WI38 (cell line): ENCODE measurements at regions not wholly inside any gene's neighbourhood (a gene's known extent, or its start where the extent isn't known, plus 50 kb on each side); places are given as distances from the start of the nearest gene placed in this dataset.

Experiments
- H3K4me3 ChIP-seq: 2 replicates; pipeline ENCODE4 v1.5.1; 2011; ENCODE audit warnings: low read depth, mild to moderate bottlenecking, control low read depth, low read length
- TF ChIP-seq, protein P1 (sequence below): IDR thresholded peaks from 2 replicates; pipeline ENCODE4 v1.5.1; 2012; ENCODE audit warnings: low read depth, mild to moderate bottlenecking, control low read depth, low read length

DNA sequence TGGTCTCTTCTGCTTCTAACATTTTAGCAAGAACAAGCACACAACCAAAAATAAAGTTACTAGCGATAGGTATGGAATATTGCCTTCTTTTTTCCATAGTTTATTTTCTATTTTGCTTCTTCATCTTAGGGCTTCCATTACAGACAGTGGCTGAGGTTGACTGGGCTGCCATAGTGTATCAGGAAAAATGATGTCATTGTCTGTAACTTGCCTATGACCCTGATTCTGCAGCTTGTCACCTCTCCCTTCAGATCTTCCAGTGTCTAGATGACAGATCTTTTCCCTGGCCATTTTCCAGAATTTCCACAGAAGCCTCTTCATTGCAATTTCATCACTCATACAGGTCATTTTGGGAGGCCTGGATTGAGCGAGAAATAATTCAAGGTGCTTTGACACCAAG, 308.5 kb downstream of the EPHA4 start:
- TF ChIP-seq, protein P1, sequence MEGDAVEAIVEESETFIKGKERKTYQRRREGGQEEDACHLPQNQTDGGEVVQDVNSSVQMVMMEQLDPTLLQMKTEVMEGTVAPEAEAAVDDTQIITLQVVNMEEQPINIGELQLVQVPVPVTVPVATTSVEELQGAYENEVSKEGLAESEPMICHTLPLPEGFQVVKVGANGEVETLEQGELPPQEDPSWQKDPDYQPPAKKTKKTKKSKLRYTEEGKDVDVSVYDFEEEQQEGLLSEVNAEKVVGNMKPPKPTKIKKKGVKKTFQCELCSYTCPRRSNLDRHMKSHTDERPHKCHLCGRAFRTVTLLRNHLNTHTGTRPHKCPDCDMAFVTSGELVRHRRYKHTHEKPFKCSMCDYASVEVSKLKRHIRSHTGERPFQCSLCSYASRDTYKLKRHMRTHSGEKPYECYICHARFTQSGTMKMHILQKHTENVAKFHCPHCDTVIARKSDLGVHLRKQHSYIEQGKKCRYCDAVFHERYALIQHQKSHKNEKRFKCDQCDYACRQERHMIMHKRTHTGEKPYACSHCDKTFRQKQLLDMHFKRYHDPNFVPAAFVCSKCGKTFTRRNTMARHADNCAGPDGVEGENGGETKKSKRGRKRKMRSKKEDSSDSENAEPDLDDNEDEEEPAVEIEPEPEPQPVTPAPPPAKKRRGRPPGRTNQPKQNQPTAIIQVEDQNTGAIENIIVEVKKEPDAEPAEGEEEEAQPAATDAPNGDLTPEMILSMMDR = no peak
- H3K4me3 ChIP-seq = no peak overlapping the region

DNA sequence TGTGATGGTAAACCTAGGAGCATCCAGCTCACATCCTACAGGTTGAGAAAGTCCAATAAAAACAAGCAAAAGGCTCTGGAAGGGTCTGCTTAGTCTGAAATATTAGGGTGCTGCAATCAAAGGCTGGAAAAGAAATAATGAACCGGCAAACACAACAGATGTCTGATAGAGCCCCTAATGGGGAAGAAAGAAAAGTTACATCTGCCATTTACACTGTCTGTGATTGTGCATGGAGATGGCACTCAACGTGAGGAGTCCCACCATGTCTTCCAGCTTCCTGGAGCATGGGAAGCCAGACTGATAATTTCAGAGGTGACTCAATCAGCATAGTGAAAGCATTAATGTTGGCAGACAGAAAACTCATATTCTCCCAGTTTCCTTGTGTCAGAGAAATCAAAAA, 307.8 kb downstream of the EPHA4 start:
- no peak overlapping the region for H3K4me3 ChIP-seq
- TF ChIP-seq, protein P1 = no peak

DNA sequence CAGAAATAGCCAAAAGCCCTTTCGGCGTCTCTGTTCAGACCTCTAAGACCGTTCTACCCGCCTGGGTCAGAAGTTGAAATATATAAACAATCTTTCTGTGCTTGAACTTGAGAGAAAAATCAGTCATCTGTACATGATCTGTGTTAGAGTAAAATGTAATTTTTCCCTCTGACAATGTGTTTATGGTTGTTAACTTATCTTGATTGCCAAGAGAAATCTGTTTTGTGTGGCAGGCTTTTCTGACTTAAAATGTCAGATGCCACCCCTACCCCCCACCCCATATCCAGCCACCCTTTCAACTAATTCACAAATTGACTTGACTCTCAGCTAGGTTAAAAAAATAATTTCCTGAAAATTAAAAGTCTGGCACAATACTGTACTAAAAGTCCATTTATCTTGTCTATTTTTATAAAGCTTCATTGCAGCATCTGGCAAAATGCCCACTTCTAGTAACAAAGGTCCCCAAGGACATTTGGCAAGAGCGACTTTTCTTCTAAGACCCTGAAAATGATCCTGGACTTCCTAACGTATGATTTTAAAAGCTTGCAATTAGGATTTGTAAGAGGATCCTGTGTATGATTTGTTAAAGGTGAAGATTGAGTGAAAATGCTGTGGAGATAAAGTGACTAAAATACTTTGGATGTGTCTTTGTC, 304.2 kb downstream of the EPHA4 start:
- no peak overlapping the region for H3K4me3 ChIP-seq
- TF ChIP-seq, protein P1 = no peak

DNA sequence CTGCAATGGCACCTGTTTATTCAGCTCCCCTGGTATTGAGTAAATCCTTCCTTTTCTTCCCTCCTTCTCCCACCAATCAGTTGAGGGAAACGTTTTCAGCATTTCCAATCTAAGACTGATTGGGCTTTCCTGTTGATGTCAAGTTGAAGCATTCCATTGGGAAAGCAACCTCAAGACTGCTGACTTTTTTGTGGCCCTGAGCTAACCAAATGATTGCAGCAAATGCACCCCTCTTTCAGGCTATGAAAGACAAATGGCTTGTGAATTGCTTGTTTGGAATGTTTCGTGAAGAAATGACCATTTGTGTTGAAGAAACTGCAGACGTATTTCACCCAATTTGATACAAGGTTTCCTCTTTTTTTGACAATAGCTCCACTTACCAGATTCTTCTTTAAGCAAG, 303.5 kb downstream of the EPHA4 start:
- H3K4me3 ChIP-seq = no peak overlapping the region
- TF ChIP-seq, protein P1 = no peak

DNA sequence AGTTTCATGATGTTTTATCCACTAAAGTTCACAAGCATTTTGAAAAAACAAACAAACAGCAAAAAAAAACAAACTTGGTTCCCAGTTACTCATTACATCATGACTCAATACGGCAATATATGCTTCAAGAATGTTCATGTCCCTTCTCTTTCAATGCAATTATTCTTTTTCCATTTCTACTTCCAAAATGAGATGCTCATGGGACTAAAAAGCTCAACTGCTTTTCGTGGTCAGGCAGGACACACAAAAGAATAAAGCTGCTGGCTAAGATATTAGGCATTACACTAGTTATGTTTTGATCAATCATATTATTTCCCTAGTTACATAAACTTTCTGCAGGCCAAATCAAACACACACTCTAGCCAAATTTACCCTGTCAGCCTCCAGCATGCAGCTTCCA, 301.3 kb downstream of the EPHA4 start:
- H3K4me3 ChIP-seq = no peak overlapping the region
- TF ChIP-seq, protein P1 = no peak

DNA sequence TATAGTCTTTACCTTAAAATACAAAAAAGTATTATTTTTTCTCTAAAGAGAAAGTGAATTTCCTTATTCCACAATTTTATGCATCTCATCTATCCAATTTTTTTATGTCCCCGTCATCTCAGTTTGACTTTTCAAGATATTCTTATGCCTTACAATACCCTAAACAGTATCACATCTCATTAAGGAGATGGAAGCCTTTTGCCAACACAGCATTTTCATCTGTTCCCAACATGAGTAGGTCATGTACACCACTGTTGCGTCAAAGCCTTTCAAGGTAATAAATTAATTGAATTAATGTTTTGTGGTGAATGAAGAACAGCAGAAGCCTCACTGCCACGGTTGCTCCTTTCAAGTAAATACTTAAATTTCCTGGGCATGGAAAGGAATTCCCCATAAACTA, 299.4 kb downstream of the EPHA4 start:
- TF ChIP-seq, protein P1 = no peak
- no peak overlapping the region for H3K4me3 ChIP-seq

DNA sequence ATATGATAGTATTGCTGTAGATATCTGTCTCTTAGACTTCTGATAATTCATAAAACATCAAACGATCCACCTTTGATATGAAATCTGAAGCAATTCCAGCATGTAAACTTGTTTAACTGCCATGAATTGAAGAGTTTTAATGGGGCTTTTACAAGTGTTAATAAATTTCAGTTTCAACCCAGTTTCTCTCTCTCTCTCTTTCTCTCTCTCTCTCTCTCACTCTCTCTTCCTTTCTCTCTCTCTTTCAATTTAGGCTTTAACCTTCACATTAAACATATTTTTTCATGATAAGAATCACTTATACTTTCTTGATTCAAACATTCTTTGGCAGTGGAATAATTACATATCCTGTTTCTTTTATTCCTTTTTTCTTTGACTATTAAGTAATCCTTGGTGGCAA, 296.1 kb downstream of the EPHA4 start:
- TF ChIP-seq, protein P1 = no peak
- no peak overlapping the region for H3K4me3 ChIP-seq
